GM18526 (cell line): ENCODE measurements at regions not wholly inside any gene's neighbourhood (a gene's known extent, or its start where the extent isn't known, plus 50 kb on each side); places are given as distances from the start of the nearest gene placed in this dataset.

ENCODE experiments used
- POLR2A ChIP-seq: IDR thresholded peaks from 3 replicates; pipeline ENCODE4 v1.6.1; 2011; ENCODE audit not compliant: insufficient read length; ENCODE audit errors: extremely low read depth

DNA sequence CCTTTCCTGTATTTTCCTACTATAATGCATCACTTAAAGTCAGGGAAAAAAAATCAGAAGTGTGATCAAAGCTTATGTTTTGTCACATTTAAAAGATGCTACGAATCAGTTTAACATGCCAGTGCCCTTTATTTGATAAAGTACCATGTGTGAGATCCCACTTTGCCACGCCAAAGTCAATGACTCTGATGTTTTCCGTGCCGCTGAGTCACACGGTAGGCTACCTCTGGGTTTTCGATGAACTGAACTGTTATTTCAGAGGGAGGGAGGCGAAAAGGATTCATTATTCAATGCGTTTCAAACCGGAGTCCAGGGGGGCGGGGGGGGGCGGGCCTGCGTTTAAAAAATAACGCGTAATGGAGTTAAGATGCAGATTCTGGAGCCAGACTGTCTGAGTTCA lies 203.0 kb downstream of the ABHD5 start:
- TF ChIP-seq POLR2A = no peak

DNA sequence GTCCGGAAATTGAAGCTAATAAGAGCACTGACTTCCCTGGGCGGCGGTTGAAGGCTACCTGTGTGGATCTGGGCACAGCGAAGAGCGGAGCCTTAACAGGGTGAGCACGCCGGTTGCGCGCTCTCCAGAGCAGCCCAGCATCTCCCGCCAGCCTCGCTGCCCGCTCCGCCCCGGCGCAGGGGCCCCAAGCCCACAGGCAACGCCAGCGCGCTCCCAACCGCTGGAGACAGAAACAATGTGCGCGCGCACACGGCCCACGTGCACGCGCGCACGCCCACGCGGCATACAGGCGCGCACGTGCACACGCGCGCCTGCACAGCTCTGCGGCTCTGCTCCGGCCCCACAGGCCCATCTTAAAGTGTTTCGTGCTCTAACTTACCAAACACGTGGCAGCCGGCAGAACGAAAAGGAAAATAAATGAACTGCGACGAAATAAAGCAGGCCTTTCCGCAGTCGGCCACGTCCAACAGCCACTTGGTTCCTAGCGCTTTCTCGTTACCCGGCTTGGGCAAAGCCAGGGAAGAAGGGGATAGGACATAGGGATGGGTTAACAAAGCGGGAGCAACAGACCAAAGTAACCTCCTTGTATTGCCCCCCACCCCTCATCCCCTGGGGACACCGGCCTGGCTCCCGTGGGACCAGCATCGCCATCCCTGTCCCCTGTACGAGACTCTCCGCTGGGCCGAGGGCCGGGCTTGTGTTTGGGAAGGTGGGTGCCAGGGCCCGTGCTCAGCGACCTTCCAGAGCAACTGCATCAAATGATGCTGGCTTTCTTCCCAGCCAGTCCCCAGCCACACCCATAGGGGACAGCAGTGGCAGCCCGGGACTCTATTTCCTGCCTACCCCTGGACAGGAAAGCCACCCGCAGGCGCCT lies 203.7 kb downstream of the ABHD5 start:
- TF ChIP-seq POLR2A = no peak

DNA sequence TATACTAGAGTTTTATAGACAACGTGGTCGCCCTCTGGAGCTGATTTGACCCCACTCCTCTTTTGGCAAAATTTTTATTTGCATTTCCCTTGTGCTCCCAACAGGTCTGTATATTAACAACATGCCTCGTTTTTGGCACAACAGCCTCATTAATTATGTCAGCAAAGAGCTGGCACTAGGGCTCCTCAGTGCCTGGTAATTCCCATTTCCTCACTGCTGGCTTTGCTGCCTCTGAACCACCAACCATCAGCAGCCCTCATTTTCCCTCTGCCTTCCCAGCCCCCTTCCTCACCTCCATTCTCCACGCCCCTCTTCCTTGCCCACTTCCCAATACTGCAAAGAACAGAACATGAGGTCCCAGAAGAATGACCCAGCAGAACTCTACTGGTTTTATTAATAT lies 204.8 kb downstream of the ABHD5 start:
- TF ChIP-seq POLR2A = no peak

DNA sequence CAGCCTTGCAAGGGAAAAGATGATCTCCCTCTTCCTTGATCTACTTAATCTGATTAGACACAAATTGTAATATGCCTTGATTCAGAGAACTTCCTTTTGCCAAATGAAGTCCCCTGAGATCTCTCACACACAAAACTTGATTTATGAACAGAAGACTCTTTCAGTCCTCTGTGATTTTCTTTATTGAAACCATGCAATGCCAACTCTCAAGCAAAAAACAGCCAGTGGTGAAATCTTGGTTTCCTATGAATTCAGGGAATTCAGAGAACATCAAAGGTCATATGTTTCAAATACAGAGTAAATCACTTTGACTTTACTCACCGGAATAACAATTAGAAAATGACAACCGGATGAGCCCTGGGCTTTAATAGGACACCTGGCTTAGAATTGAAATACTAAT lies 211.7 kb downstream of the ABHD5 start:
- TF ChIP-seq POLR2A = no peak

DNA sequence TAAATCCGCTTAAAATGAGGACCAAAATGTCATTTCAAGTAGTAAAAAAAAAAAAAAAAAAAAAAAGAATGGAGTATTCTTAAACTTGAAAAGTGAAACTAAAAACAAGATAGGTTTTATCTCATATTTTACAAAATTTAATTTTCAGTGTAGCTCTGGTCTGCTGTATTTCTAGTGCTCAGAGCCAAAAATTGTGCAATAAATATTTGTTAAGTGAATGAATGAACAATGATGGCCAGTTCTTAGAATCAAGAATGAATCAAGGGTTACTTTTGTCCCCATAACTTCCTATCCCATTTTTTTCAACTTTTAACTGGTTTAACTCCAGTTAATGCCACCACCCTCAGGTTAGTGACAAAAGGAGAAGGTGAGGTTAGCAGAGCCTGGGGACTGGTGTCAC lies 214.4 kb downstream of the ABHD5 start:
- TF ChIP-seq POLR2A = no peak

DNA sequence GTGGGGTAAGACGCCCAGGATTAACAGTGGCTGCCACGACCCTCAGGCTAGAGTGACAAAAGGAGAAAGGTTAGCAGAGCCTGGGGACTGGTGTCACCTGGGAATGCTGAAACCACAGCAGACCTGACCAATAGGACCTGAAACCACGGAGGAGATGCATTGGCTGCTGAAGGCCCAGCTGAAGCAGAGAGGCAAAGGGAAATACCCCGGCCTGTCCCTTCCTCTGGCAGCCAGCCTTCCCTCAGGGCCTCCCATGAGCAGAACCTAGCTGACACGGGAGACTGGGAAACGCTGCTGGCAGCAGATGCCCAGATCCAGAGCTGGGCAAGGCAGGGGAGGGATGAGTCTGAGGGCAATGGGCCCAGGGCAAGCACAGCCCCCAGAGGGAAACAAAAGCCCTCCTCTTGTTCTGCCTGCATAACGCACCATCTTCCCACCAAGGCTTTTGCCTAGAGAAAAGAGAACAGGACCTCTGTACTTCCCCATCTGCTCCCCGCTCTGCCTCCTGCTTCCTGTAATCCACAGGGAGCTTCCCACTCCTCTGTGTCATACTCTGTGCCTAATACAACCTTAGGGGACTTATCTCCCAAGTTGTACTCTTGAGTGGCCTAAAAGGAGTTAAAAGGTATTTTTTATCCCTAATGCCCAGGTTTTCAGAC lies 216.2 kb downstream of the ABHD5 start:
- TF ChIP-seq POLR2A = no peak

DNA sequence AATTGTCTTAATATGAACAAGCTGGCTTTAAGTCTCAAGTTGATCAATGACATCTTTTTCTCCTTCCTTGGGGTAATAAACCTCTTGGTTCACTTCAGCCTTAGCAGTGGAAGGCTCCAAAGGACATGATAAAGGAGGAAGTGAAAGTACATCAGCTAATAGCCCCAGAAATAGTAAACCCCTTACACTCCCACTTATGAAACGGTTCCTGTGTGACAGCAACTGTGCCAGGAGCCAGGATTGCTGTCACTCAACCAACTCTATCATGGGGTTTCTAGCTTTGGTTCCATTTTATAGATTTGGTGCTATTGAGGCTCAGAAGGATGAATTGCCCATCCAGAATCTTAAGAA lies 216.7 kb downstream of the ABHD5 start:
- TF ChIP-seq POLR2A = no peak

DNA sequence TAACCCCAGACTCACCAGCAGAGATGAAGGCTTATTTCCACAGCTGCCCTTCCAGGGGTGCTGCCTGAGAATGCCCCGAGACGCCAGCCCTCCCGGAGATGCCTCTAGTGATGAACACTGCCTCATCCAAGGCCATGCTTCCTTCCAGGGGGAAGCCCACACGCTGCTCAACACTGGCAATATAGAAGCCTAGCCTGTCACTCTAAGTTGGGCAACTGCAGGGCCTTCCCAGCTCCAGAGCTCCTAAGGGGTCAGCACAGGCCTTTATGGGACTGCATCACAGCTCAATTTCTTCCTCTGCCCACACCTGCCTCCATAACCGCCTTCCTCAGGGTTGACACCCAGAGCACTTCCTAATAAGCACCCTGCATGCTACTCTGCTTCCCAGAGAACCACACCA lies 217.7 kb downstream of the ABHD5 start:
- no peak for TF ChIP-seq POLR2A

DNA sequence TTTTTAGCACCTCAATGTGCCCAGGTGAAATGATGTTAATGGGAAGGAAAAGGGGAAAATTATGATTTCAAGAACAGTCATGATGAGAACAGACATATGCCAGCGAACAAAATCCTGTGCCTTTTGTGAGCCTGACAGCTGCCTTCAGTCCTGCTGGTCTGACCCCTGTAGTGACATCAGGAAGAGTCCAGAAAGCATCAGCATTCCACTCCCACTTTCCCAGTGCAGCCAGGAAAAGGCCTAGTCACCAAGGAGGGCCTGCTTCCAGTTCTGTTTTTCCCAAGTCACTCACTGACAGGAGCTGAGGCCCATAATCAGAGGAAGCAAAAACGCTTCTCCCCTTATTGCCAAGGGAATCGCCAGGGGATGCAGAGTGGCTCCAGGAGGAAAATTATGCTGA lies 218.4 kb downstream of the ABHD5 start:
- TF ChIP-seq POLR2A = no peak

DNA sequence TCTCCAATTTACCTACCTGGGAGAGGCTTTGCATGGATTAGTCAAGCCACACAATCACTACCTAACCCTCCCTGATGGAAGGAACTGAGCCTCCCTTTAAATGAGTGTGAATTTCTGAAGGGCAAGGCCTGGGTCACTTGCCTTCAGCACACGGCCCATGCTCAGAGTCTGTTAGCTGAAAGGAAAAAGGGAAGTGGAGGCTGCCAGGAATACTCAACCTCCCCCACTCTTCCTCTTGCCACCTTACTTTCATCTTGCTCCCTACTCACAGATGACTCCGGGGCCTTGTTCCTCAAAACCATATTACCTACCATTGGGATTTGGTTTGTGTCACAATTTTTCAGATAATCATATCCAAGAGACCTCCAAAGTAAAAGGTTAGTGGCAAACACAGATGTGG lies 220.0 kb downstream of the ABHD5 start:
- TF ChIP-seq POLR2A = no peak

DNA sequence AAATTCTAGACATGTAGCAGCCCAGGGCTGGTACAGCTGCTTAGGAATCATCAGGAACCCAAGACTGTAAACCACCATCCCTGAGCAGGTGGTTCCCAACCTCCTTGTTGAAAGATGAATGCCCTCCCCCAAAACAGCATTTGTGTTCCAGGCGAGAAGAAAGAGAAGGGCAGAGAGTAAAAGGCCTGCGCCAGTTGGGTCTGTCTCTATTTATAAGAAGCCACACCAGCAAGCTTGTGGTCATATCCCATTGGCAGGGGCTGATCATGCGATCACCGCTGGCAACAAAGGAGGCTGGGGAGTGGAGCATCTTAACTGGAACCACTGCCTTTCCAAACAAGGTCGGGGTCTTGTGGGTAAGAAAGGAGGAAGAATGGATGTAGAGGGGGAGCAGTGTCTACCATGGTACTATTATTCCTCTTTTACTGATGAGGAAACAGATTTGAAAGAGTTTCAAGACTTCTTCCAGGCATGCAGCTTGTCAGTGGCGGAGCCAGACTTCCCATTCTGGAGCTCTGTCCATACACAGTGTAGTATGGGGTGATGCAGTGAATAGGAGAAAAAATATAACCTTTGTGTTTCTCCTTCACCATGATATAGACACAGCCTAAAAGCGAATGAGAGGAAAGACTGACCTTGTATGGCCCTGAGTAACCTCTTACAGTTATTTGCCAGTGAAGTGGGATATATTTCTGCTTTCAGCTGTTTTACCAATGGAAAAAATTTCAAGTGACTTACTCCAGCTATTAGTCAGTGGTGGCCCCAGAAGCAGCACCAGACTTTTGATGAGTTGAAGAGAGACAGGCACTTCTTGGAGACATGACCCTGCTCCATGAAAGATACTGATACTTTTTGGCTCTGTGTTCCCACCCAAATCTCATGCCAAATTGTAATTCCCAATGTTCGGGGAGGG lies 222.6 kb downstream of the ABHD5 start:
- no peak for TF ChIP-seq POLR2A

DNA sequence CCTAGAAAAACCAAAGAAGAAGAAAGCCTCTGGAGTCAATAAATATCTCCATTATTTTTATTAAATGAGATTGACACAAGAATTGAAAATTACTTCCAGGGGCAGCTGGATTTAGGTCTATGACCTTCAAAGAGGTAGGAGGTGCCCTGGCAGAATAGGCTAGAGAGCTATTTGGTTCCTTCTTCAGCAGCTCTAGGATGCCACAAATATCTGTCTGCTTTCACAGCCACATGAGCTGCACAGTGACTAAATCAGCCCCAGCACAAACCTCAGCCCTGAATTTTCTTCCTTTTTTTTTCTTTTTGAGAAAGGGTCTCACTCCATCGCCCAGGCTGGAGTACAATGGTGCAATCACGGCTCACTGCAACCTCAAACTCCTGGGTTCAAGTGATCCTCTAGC lies 223.5 kb downstream of the ABHD5 start:
- TF ChIP-seq POLR2A = no peak

DNA sequence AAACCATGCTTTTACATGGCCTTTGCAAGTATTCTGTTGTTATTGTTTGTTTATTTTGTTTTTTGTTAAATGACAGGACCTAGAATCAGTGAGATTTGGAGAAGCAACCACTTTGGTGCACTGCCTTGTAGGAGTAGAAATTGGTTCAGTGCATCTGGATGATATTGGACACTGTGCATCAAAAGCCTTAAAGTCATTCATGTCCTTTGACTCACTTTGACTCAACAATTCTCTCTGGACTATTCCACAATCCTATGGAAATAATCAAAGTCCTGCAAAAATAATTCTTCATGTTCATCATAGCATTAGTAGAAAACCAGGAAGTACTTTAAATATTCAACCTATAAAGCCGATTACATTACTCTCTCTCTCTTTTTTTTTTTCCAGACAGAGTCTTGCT lies 224.8 kb downstream of the ABHD5 start:
- TF ChIP-seq POLR2A = no peak

DNA sequence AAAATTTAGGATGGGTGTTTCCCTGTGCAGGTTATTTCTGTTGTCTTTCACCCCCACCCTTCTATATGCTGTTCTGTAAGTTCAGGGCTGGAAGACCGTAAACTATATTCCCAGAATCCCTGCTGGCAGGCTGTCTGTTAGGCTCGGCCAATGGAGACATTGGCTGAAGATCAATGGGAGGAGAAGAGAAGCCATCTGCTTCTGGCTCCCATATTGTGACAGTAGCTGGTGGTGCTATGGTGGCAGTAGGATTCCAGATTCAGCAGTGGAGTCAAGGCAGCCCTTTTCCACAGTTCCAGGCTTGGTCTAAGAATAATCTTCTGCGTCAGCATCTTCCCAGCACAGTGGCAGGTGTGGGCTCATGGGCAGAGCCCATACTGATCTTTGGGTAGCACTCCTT lies 226.6 kb downstream of the ABHD5 start:
- no peak for TF ChIP-seq POLR2A

DNA sequence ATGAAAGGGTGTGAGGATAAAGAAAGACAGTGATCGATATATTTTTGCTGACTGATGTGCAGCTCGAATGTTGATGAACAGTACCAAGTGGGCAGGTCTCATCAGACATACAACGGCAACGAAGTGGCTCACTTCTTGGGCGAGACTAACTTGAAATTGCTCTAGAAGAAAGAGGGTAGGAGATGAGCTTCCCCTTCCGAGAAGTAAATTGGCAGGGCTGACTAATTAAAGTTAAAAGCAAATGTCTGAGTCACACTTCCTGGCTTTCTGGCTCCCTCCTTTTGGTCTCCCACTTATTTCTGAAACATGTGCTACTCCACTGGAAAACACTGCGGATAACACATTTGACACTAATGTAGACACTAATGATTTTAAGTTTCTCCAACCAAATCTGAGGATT lies 228.3 kb downstream of the ABHD5 start:
- TF ChIP-seq POLR2A = no peak
